ENCODE measurements at regions not wholly inside any gene's neighbourhood (a gene's known extent, or its start where the extent isn't known, plus 50 kb on each side); places are given as distances from the start of the nearest gene placed in this dataset.

- TF ChIP-seq POLR2AphosphoS5 (IDR thresholded peaks at IDR 0.05) (no peak), POLR2A (IDR thresholded peaks at IDR 0.05) (no peak)
These were observed 152.0 kb downstream of the DACT1 start for GRCh38 chr14:58789736-58790135.

Data from prostate gland (tissue), 1 donor.